T-cell (primary cell): ENCODE measurements at regions not wholly inside any gene's neighbourhood (a gene's known extent, or its start where the extent isn't known, plus 50 kb on each side); places are given as distances from the start of the nearest gene placed in this dataset.

Source experiments
- ATAC-seq, 4 experiments: fragments of 200-7000 bp in 3 of 4; fragments of 150-1000 bp in 1 of 4; cut with Tn5 transposase; replicated peaks in 1 of 4; 1 replicate in 3 of 4; 2 replicates in 1 of 4; pipeline ENCODE4 v1.10.0; 2021; ENCODE audit warnings: moderate library complexity in 3 of 4, mild to moderate bottlenecking in 2 of 4, moderate number of reproducible peaks in 1 of 4
- CTCF ChIA-PET, 2 donors: fragments of 300-600 bp; sonication (Branson Sonifier 250); formaldehyde crosslinking; loops; one replicate each; lab custom pipeline; 2022; ENCODE audit warnings: antibody characterized with exemption in 2 of 2; lab: Charles Lee
- POLR2A ChIA-PET, 2 donors: fragments of 300-600 bp; sonication (Branson Sonifier 250); formaldehyde crosslinking; loops; one replicate each; lab custom pipeline; 2022; ENCODE audit warnings: antibody characterized with exemption in 2 of 2; lab: Charles Lee
- DNase-seq, 35 experiments: peaks; one replicate each; pipeline versions ENCODE4 v3.0.0 to v3.0.0-alpha.2; 2013 to 2023
- H3K27ac ChIP-seq: one replicate; pipeline ENCODE4 v1.5.1; 2013; ENCODE audit warnings: low read length
- H3K27me3 ChIP-seq, 2 experiments: replicated peaks in 1 of 2; 1 replicate in 1 of 2; 2 replicates in 1 of 2; pipeline versions ENCODE4 v1.6.1 to v1.7.0; 2013; ENCODE audit warnings: low read length in 1 of 2, mixed read lengths in 1 of 2; ENCODE audit not compliant: control insufficient read depth in 2 of 2, insufficient read depth in 2 of 2; ENCODE audit errors: extremely low read depth in 1 of 2
- H3K36me3 ChIP-seq, 2 donors: 1 replicate in 1 of 2; 2 replicates in 1 of 2; pipeline versions ENCODE4 v1.6.1 to v1.7.0; 2013; ENCODE audit warnings: low read length in 1 of 2; ENCODE audit not compliant: control insufficient read depth in 2 of 2, insufficient read depth in 1 of 2; ENCODE audit errors: extremely low read depth in 1 of 2
- H3K4me1 ChIP-seq, 2 experiments: 1 replicate in 1 of 2; 2 replicates in 1 of 2; pipeline versions ENCODE4 v1.6.1 to v1.7.0; 2013; ENCODE audit warnings: low read length in 2 of 2, mixed read lengths in 1 of 2; ENCODE audit not compliant: insufficient read depth in 2 of 2, control insufficient read depth in 1 of 2; ENCODE audit errors: extremely low read depth in 1 of 2
- H3K4me3 ChIP-seq, 2 donors: 1 replicate in 1 of 2; 2 replicates in 1 of 2; pipeline versions ENCODE4 v1.5.1 to v1.7.0; 2013; ENCODE audit warnings: mild to moderate bottlenecking in 2 of 2, low read length in 1 of 2, moderate library complexity in 1 of 2; ENCODE audit not compliant: control insufficient read depth in 1 of 2; ENCODE audit errors: extremely low read depth in 1 of 2
- H3K9me3 ChIP-seq: 2 replicates; pipeline ENCODE4 v1.7.0; 2013
- H3K27ac Mint-ChIP-seq, 2 donors: one replicate each; pipeline ENCODE4 v1.8.0; 2020 to 2021; ENCODE audit warnings: mild to moderate bottlenecking in 2 of 2, mixed read lengths in 2 of 2
- H3K27me3 Mint-ChIP-seq, 2 donors: one replicate each; pipeline ENCODE4 v1.8.0; 2021 to 2022; ENCODE audit warnings: mixed read lengths in 2 of 2
- H3K36me3 Mint-ChIP-seq: one replicate; pipeline ENCODE4 v1.8.0; 2021; ENCODE audit warnings: mixed read lengths
- H3K4me1 Mint-ChIP-seq, 3 donors: one replicate each; pipeline ENCODE4 v1.8.0; 2020 to 2022; ENCODE audit warnings: mixed read lengths in 3 of 3, mild to moderate bottlenecking in 1 of 3
- H3K4me3 Mint-ChIP-seq, 3 donors: one replicate each; pipeline ENCODE4 v1.8.0; 2020 to 2022; ENCODE audit warnings: mild to moderate bottlenecking in 3 of 3, mixed read lengths in 3 of 3, moderate library complexity in 3 of 3
- H3K9me3 Mint-ChIP-seq, 3 donors: one replicate each; pipeline ENCODE4 v1.8.0; 2020 to 2022; ENCODE audit warnings: mixed read lengths in 3 of 3
- WGBS: methylation state at CpG from one replicate; pipeline ENCODE4 v1.1.5; 2013; ENCODE audit warnings: missing lambda C conversion rate; ENCODE audit not compliant: insufficient coverage; 5-methylcytosine and 5-hydroxymethylcytosine counted together

- POLR2A ChIA-PET: no interaction called here
- no peak overlapping the region for H3K27ac Mint-ChIP-seq
These were observed 244.9 kb downstream of the DHX35 start for GRCh38 chr20:39206899-39207564.

GRCh38 chr20:39195582-39196021, 233.5 kb downstream of the DHX35 start:
- Histone ChIP-seq H3K9me3 (no peaks in the 10 kb centered on the region), H3K4me1 (no peaks in the 10 kb centered on the region), H3K27ac (no peak overlapping the region), H3K36me3 (no peaks in the 10 kb centered on the region), H3K4me3 (no peak overlapping the region), H3K27me3 (peaks cover 0 to 7% of the 10 kb centered on the region in 2 experiments)
- ATAC-seq: no peak
- CTCF ChIA-PET: no interaction called here
- H3K4me3 Mint-ChIP-seq: no peak overlapping the region
- H3K4me1 Mint-ChIP-seq: no peaks in the 10 kb centered on the region
- peaks cover 22 to 29% of the 10 kb centered on the region in 2 donors for H3K27me3 Mint-ChIP-seq
- no peak overlapping the region for H3K27ac Mint-ChIP-seq
- peaks cover 5 to 12% (median 6%) of the 10 kb centered on the region in 3 donors for H3K9me3 Mint-ChIP-seq
- POLR2A ChIA-PET: no interaction called here
- no peaks in the 10 kb centered on the region for H3K36me3 Mint-ChIP-seq
- DNase-seq: no peak
- 50% methylated on average over 1 of the region's 8 CpGs for WGBS

More at GRCh38 chr20:39206899-39207564, 244.9 kb downstream of the DHX35 start:
- Histone ChIP-seq H3K27ac (no peak overlapping the region), H3K36me3 (no peaks in the 10 kb centered on the region), H3K4me1 (no peaks in the 10 kb centered on the region), H3K27me3 (peaks cover 0 to 9% of the 10 kb centered on the region in 2 experiments), H3K4me3 (no peak overlapping the region), H3K9me3 (no peaks in the 10 kb centered on the region)
- CTCF ChIA-PET: no interaction called here
- peaks cover under 1 to 9% (median 4%) of the 10 kb centered on the region in 3 donors for H3K9me3 Mint-ChIP-seq
- no CpG with 5 or more reads among the region's 4 CpGs for WGBS
- no peaks in the 10 kb centered on the region for H3K4me1 Mint-ChIP-seq
- DNase-seq (no peak), ATAC-seq (no peak)
- no peak overlapping the region for H3K4me3 Mint-ChIP-seq
- no peaks in the 10 kb centered on the region for H3K36me3 Mint-ChIP-seq
- H3K27me3 Mint-ChIP-seq: peaks cover 7 to 9% of the 10 kb centered on the region in 2 donors

GRCh38 chr20:39190666-39191570, 228.8 kb downstream of the DHX35 start:
- H3K27me3 ChIP-seq: peaks cover 0 to 7% of the 10 kb centered on the region in 2 experiments
- peaks cover 14 to 19% of the 10 kb centered on the region in 2 donors for H3K27me3 Mint-ChIP-seq
- no peaks in the 10 kb centered on the region for H3K4me1 Mint-ChIP-seq
- DNase-seq (no peak), ATAC-seq (no peak)
- no peak overlapping the region for H3K4me3 Mint-ChIP-seq
- ChIA-PET POLR2A (no interaction called here), CTCF (no interaction called here)
- no peak overlapping the region for H3K27ac Mint-ChIP-seq
- no peaks in the 10 kb centered on the region for H3K9me3 ChIP-seq
- H3K36me3 Mint-ChIP-seq: no peaks in the 10 kb centered on the region
- 70% methylated on average over 12 of the region's 12 CpGs for WGBS
- H3K36me3 ChIP-seq: no peaks in the 10 kb centered on the region
- H3K9me3 Mint-ChIP-seq: peaks cover 2 to 8% (median 6%) of the 10 kb centered on the region in 3 donors
- no peaks in the 10 kb centered on the region for H3K4me1 ChIP-seq
- no peak overlapping the region for H3K27ac ChIP-seq
- H3K4me3 ChIP-seq: no peak overlapping the region

- Histone ChIP-seq H3K27me3 (peaks cover 0 to 2% of the 10 kb centered on the region in 2 experiments), H3K9me3 (no peaks in the 10 kb centered on the region), H3K4me3 (no peak overlapping the region), H3K4me1 (no peaks in the 10 kb centered on the region), H3K27ac (no peak overlapping the region), H3K36me3 (no peaks in the 10 kb centered on the region)
- H3K9me3 Mint-ChIP-seq: peaks cover 6 to 9% (median 8%) of the 10 kb centered on the region in 3 donors
- H3K27ac Mint-ChIP-seq: no peak overlapping the region
- peaks cover 4 to 5% of the 10 kb centered on the region in 2 donors for H3K27me3 Mint-ChIP-seq
- H3K4me3 Mint-ChIP-seq: no peak overlapping the region
- DNase-seq (no peak), ATAC-seq (no peak)
- CTCF ChIA-PET: no interaction called here
- H3K4me1 Mint-ChIP-seq: no peaks in the 10 kb centered on the region
- POLR2A ChIA-PET: no interaction called here
- no peaks in the 10 kb centered on the region for H3K36me3 Mint-ChIP-seq
These were observed 226.2 kb downstream of the DHX35 start for GRCh38 chr20:39188266-39188765.

GRCh38 chr20:39181490-39181889, 219.3 kb downstream of the DHX35 start:
- 44% methylated on average over 1 of the region's 2 CpGs for WGBS
- peaks cover 0 to 3% of the 10 kb centered on the region in 2 experiments for H3K27me3 ChIP-seq
- Mint-ChIP-seq H3K4me3 (no peak overlapping the region), H3K27ac (no peak overlapping the region), H3K27me3 (peaks cover 5 to 9% of the 10 kb centered on the region in 2 donors), H3K4me1 (no peaks in the 10 kb centered on the region), H3K36me3 (no peaks in the 10 kb centered on the region), H3K9me3 (peaks cover 6 to 9% (median 8%) of the 10 kb centered on the region in 3 donors)
- POLR2A ChIA-PET: no interaction called here
- no peak for DNase-seq
- no peak overlapping the region for H3K4me3 ChIP-seq
- H3K4me1 ChIP-seq: no peaks in the 10 kb centered on the region
- no peak for ATAC-seq
- H3K27ac ChIP-seq: no peak overlapping the region
- no peaks in the 10 kb centered on the region for H3K9me3 ChIP-seq
- CTCF ChIA-PET: no interaction called here
- no peaks in the 10 kb centered on the region for H3K36me3 ChIP-seq

GRCh38 chr20:39176457-39176856, 214.3 kb downstream of the DHX35 start:
- no peaks in the 10 kb centered on the region for H3K9me3 ChIP-seq
- H3K27me3 ChIP-seq: peaks cover 0 to 5% of the 10 kb centered on the region in 2 experiments
- ChIA-PET POLR2A (no interaction called here), CTCF (no interaction called here)
- no peaks in the 10 kb centered on the region for H3K4me1 Mint-ChIP-seq
- no peak overlapping the region for H3K27ac Mint-ChIP-seq
- peaks cover 18 to 20% of the 10 kb centered on the region in 2 donors for H3K27me3 Mint-ChIP-seq
- DNase-seq (no peak), ATAC-seq (no peak)
- 83% methylated on average over 2 of the region's 2 CpGs for WGBS
- no peak overlapping the region for H3K4me3 ChIP-seq
- no peaks in the 10 kb centered on the region for H3K36me3 Mint-ChIP-seq
- H3K4me3 Mint-ChIP-seq: no peak overlapping the region
- H3K4me1 ChIP-seq: no peaks in the 10 kb centered on the region
- peaks cover 0 to 5% (median 0%) of the 10 kb centered on the region in 3 donors for H3K9me3 Mint-ChIP-seq
- no peaks in the 10 kb centered on the region for H3K36me3 ChIP-seq
- H3K27ac ChIP-seq: no peak overlapping the region
